HG03280 (cell line): ENCODE measurements at regions not wholly inside any gene's neighbourhood (a gene's known extent, or its start where the extent isn't known, plus 50 kb on each side); places are given as distances from the start of the nearest gene placed in this dataset.

Experiments
- ATAC-seq: cut with Tn5 transposase; IDR thresholded peaks from one replicate; pipeline ENCODE4 v1.9.1; 2021; ENCODE audit warnings: mild to moderate bottlenecking, moderate library complexity; ENCODE audit not compliant: unreplicated experiment

DNA sequence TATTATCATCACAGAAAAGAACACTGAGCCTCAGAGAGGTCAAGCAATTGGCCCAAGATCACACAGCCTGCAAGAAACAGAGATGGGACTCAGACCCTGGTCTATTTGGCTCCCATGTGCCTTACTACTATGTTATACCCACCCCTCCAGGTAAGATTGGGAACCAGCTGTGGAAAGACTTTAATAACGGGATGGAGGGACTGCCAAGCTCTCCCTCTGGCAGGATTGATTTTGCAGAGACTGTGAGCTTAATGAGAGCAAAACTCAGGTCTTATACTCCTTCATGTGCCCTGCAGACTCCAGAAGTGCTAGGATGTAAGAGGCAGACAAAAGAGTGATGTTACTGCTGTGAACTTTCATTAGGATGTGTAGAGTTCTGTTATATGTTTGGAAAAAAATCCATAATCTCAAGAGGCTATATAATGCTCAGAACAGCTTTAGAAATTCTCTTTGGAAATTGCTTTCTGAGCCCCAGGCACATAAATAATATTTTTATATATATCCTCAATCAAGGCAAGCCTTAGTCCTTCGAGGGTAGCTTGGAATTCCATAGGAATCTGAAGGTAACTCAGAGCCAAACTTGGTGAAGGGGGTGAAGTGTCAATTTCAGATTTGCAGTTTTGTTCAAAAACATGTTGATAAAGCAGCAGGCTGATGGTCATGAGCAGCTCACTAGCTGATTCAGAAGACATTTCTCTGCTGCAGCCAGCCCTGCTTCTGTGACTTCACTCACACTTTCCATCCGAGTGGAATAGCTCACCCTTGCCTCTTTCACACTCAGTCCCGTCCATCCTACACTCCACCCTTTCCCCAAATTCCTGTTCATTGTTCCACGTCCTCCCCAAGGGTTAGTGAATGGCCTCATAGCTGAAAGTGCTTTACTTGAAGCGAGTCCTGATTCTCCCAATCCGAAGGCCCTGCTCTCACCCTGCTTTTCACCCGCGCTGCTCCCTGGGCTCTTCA, 188.8 kb downstream of the SNX19 start:
- no peak for ATAC-seq

DNA sequence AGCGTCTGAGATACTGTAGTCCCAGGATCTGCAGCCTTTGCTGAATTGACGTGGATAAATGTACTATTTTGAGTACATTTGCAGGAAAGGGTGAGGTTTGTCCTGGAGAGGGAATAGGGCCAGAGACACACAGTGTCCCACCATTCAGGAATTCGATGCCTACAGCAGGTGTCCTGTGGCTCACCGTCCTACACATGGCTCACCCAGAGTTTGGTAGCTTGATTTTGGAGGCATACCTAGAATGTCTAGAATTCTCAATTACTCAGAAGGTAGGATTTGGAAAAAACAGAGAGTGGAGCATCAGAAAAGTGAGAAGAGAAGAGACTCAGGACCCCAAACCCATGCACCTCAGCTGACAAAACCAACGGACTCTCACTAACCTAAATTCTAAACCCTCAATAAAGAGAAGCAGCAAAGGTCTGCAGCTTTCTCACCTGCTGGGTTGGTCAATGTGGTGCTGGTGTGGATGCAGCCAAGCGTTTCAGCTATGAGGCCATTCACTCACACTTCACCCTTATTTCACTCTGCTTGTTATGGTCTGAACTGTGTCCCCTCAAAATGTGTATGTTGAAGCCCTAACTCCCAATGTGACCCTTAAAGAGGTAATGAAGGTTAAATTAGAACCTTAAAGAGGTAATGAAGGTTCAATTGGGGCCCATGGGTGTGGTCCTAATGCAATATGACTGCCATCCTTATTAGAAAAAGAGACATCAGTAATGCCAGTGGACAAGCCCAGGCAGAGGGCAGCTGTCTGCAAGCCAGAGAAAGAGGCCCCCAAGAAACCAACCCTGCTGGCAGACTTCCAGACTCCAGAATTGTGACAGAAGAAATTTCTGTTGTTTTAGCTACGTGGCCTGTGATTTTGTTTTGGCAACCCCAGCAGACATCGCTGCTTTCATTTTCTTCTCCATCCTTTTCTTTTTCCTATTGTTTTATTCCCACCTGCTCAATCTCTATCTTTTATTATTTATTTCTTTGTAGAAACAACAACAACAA, 187.8 kb downstream of the SNX19 start:
- ATAC-seq, result no peak

DNA sequence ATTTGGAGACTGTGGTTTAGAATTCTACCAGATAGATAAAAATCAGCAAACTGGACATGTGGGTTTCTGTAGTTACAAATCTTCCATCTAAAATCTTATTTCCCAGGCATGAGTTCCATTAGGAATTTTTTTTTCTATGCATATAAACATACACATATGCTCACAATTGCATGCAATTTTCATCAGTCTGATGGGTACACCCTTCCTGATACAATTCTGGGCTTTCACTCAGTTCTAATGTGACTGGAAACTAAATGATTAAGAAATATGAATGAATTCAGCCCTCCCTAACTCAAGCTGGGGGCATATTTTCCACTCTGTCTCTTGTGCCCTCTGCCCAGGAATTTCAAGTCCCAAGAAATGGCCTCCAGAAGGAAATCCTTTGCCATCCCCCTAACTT, 187.1 kb downstream of the SNX19 start:
- no peak for ATAC-seq

DNA sequence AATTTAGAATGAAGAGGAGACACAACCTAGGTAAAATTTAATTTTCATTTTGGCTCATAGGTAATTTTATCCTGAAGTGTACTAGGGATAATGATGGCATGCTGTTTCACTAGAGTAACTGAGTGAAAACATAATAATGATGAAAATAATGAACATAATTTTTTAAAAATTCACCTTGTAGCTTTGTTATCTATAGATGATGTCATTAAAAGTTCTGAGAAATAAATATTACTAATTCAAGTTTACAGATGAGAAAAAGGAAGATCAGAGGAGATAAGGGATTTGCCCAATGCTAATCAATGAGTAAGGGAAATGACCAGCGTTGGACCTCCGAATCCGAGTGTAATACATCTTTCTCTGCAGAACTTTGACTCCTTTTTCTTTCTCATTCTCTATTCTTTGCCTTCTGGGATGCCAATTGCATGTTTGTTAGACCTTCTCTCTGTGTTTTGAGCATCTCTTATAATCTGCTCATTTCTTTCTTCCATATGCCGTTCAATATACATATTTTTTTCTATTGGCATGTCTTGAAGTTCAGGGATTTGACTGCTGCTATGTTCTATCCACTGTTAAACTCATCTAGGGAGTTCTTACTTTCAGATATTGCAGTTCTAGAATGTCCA, 186.5 kb downstream of the SNX19 start:
- no peak for ATAC-seq

DNA sequence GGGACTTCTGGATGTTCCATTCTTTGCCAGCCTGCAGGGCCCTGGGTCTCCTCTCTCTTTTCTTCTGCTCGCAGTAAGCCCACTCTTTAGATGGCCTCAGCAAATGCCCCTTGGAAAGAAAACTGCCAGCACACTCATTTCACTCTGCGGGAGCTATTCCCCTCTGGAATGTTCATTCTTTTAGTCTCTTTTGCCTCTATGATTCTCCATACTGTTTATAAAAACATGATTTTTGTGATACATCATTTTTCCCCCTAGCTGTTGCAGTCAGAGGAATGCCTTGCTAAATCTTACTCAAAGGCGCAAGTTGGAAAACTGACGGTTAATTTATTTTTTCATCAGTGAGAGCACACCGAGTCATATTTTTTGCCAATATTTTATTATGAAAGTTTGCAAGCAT, 184.9 kb downstream of the SNX19 start:
- no peak for ATAC-seq

DNA sequence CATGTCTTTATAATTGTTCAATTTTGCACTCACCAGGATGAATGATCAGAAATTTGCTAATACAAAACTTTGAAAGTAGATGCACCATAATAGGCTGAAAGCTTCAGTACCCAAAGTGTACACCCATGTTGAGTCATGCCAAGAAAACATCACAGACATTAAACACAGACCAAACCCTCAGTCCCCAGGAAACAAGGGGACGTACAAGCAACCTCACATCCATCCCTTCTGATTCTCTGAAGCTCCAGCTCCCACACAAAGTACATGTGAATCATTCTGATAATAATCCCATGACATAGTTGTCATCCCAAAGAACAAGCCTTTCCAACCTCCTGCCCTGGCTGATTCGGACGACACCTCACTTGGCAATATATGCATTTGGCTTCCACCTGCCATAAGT, 183.8 kb downstream of the SNX19 start:
- ATAC-seq, result no peak

DNA sequence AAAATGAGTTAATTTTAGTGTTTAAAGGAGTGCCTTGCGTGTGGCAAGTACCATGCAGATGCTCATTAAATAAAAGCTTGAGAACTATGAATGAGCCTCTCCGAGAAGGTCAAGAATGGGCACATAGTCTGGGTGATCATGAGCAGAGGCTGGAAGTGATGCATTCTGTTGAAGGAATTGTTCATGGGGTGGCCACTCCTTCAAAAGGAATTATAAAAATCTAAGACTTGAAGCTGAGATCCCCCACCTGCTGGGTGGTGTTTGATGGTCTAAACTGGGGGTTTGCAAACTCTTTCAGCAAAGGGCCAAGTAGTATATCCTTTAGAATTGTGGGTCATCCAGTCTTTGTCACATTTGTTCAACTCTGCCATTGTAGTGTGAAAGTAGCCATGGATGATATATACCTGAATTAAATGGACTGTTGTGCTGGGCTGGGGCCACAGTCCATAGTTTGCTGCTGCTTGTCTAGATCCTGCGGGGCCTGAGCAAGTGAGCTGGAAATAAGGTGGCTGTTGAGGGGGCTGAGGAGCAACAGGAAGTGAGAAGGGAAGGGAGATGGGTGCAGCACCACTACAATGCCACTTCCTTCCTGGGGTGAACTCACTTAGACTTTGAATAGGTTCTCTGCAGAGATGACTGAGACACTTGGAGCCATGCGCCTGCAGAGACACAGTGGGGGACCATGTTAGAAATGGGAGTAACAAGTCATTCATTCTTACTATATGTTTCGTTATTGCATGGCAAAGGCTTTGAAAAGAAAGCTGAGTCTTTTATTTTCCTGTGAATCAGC, 179.0 kb downstream of the SNX19 start:
- no peak for ATAC-seq

DNA sequence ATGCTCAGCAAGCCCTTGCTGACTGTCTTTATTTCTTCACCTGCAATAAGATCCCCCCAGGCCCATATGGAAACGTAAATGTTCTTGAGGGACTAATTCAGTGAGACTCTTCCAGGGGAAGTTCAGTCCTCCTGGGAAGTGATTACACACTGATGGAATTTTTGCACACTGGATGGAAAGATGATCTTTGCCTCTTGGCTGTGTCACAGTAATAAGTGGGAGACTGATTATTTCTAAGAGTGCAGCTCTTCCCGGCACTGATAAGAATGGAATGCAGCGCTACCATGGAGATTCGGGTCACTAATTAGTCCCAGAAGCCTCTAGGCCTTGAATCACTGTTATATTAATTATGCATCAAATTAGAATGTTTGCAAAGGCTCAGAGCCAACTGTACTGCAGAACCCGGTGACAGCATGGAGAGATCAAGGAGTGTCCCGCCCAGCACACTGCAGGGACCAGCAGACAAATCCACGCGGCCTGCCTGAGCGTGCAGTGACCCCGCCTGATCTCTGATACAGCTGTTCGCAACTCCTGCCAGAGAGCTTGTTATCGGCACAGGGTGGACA, 178.3 kb downstream of the SNX19 start:
- no peak for ATAC-seq

DNA sequence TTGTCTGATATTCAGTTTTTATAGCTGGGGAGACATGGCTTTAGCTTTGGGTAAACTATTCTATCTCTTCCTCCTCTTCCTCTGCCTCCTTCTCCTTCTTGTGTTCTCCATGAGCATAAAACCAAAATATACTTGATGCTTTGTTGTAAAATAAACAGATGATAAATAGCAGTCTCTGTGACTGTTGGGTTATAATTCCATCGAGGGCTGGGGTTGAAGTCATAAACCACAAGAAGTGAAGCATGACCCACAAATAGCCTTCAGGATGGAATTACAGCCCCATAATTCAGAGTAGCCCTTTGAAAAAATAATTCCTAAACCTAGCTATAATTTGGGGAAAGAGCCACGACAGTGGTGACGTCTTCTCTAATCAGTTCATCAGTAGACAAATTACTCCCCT, 177.7 kb downstream of the SNX19 start:
- ATAC-seq, result no peak

DNA sequence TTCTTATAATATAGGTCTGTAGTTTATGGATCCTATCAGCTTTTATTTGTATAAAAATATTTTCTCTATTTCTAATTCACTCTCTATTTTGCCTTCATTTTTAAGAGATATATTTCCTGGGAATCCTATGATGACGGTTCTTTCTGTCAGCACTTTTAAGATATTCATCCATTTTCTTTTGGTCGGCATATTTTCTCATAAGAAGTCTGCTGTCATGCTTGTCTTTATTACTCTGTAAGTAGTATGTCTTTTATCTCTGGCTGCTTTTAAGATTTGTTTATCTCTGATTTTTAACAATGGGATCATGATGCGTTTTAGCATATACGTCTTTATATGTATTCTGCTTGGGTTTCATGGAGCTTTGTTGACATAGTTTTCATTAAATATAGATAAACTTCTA, 175.5 kb downstream of the SNX19 start:
- ATAC-seq, result no peak

DNA sequence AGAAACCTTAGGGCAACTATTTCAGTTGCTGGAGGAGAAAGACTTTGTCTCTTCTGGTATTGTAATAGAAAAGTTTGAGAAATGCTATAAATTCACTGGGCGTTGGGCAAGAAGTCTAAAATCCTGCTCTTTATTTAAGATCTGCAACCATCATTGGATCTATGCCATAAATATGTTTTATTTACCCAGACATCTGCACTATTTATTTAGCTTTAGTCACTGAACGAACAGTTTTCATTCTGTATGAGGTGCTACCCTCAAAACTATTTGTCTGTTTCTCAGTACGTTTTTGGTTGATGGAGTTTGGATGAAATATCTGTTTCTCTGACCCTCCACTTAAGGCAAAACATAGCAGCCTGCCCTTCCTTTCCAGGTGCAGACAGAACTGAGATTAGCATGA, 171.5 kb downstream of the SNX19 start:
- ATAC-seq, result no peak

DNA sequence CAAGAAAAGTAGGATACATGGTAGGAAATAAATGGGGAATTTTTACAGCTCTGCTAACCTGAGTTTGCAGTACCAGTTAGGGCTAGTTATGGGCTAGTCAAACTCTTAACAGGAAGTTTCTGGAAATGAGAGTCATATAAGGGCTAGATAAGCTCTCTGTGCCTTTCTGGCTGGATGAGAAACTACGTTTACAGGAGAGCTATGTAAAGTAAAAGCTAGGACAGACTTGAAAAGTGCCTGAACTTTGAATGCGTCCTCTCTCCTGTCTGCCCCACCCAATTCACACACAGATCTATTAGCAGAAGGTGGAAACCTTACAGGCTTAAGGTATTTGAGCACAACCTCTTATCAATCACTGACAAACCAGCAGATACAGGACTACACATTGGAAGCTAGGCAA, 167.1 kb downstream of the SNX19 start:
- ATAC-seq, result no peak

DNA sequence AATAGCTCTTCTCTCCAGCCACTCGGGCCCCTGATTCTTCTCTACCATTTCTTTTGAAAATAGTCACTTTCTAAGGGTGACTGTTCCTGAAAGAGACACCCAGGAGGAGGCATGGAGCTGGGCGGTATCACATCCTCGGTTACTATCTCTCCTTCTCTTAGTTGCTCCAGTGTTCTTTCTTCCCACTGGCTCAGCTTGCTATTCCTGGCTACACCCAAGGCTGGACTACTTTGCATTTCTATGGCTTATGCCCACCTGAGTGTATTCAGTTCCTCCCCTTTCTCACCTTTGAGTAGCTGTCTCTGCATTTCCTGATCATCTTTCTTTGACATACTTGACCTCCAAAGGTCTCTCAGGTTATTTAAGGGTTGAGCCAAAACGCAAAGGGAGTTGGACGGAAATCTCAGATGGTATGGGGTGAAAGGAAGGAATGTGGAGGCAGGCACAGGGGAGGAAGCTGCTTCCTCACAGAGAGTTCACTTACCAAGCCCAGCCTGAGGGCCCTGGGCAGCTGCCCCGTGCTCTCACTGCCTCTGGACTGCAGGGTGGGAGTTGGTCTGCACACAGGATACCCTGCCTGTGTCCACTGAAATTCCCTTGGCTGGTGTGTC, 155.7 kb downstream of the SNX19 start:
- ATAC-seq, result no peak

DNA sequence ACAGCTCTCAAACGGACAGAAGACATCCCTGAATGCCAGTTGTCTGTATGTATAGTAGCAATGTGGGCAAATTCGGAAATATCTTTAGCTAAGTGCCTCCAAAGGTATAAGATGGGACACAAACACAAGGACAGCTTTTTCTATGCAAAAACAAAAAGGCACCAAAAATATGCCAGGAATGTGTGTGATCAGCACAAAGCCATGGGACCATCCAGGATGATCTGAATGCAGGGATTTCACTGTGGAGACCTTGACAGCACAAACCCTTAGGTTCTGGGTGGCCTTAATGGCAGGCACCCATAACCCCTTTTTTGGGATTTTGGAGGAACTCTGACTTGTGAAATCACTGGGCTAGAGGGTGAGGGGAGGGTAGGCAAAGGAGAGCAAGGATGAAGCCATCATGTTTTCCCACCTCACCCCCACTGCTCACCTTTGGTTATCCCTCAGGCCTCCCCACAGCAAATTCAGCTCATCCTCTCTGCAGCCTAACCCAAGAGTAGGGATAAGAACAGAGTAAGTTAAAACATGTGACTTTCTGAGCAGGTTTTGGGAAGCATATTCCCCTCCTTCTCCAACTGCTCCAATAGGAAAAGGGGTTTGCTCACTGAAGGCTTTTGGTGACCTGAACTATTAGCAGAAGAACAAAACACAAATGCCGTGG, 154.6 kb downstream of the SNX19 start:
- no peak for ATAC-seq

DNA sequence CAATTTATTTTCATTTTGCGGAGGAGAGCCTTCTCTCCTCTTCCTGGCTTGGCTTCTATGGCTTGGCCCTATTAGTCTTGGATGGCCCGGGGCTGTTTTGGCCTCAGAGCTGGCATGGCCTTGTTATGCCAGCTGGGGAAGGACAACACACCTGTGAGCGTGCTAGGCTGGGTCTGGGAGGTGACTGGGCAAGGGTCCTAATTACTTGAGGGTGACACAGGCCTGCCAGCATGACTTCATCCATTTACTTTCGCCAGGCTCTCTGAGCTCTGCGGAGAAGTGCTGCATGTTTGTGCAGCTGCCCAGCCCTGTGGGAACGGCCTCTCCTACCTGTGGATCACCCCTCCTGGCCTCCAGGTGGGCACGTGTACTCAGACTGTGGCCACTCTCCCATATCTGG, 153.6 kb downstream of the SNX19 start:
- ATAC-seq, result no peak

DNA sequence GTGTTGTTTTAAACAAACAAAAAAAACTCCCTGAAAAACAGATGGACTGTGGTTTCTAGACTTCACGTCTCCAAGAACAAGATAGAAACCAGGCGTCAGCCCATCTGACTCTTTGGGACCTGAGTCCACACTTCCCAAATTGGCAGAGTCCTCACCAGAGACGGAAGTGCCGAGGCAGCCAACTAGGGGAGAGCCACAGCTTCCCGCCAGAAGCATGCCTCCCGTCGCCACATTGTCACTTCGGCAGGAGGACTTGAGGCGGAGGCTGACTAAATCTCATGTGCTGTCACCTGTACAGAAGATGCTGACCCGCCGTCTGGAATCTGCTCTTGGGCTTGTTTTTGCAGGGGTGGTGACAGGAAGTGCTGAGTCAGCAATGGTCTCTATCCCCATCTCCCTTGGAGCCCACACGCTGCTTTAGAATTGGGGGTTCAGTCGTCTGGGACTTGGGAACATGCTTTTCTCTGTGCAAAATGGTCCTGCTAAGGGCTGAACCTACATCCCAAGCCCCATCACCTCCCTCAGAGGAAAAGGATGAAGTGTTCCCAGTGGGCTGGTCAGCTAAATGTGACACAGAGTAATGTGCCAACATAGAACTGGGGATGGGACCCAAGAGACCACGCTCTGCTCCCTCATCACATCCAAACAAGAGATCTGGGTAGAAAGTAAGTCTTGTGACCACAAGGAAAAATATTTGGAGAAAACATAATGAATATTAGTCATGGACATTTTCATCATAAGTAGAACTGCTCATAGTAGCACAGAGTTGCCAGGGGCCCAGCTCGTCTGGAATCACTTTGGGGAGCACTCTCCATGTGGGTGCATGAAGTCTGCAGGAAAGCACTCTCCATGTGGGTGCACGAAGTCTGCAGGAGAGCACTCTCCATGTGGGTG, 152.9 kb downstream of the SNX19 start:
- ATAC-seq, result no peak

DNA sequence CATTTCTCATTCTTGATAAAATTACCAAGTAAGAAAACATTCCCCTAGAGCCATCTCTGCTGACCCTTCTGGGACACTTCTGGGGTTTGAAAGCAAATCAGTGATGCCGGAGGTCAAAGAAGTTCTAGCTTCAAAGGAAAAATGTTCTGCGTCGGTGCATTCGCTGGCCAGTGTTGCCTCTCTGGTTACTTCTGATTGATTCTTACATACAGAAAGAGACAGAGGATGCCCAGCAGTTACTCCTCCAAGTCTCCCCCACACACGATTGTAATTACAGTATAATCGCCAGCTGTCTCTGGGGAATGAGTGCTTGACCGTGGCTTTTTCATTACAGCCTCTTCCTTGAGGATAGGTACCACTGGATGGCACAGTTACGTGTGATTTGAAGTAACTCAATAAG, 150.9 kb downstream of the SNX19 start:
- no peak for ATAC-seq

DNA sequence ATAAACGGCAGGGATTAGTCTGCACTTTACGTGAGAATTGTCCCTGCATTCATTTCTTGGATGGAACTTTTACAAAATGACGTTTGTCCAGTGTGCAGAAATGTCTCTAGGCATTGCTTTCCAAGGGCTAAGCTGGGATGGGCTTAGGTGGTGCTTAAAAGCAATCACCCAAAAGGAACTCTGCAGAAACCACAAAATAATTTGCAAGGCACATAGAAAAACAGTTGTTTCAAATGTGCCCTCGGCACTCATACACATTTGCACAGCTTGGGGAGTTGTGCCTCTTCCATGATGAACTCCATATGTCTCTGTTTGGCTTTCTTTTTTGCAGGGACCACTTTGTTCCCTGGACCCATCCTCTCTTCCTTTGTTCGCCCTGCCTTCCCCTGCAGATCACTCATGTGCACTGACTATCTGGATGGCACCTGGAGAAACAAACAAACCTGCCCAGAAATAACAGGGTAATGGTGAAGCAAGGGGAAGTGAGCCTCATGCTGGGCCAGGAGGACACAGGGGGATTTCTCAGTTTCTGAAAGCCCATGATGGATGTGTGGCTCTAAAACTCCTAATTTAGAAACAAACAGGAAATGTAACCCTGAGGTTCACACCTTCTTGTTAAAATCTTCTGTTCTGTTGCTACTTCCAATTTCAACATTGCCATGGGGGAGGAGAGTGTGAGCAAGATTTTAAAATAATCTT, 150.2 kb downstream of the SNX19 start:
- no peak for ATAC-seq
